ENCODE measurements at regions not wholly inside any gene's neighbourhood (a gene's known extent, or its start where the extent isn't known, plus 50 kb on each side); places are given as distances from the start of the nearest gene placed in this dataset.

GRCh38 chr3:180764481-180764880 lies 85.2 kb upstream of the CCDC39 start:
- no peaks in the 10 kb centered on the region for H3K9me3 ChIP-seq (ENCODE audit: control insufficient read depth, insufficient read depth, low read depth, low read length)
- H3K36me3 ChIP-seq (ENCODE audit: control insufficient read depth in 2 of 2, insufficient read depth in 1 of 2, low read length in 2 of 2), result no peaks in the 10 kb centered on the region
- no peak overlapping the region for H3K27ac ChIP-seq (ENCODE audit: extremely low read depth, low read depth, low read length)
- ChIA-PET POLR2A (no interaction called here), CTCF (no interaction called here)
- no peaks in the 10 kb centered on the region for H3K4me1 ChIP-seq (ENCODE audit: control insufficient read depth, insufficient read depth, low read length)
- H3K4me3 ChIP-seq (ENCODE audit: low read depth, low read length), result no peak overlapping the region
- TF ChIP-seq ZNF391 (tag by site-specific recombination; IDR thresholded peaks at IDR 0.05; ENCODE audit: borderline replicate concordance, low read depth) (no peak), ZNF416 (tag by site-specific recombination; IDR thresholded peaks at IDR 0.05) (no peak), ZNF174 (tag by site-specific recombination; IDR thresholded peaks at IDR 0.05) (no peak), ZNF558 (tag by site-specific recombination; IDR thresholded peaks at IDR 0.05) (no peak), ZNF473 (tag by site-specific recombination; IDR thresholded peaks at IDR 0.05) (no peak), ZNF274 (IDR thresholded peaks at IDR 0.05; ENCODE audit: low read length) (no peak), ZNF274 (tag by site-specific recombination; IDR thresholded peaks at IDR 0.05; ENCODE audit: borderline replicate concordance) (no peak)
- TF ChIP-seq, protein P1, sequence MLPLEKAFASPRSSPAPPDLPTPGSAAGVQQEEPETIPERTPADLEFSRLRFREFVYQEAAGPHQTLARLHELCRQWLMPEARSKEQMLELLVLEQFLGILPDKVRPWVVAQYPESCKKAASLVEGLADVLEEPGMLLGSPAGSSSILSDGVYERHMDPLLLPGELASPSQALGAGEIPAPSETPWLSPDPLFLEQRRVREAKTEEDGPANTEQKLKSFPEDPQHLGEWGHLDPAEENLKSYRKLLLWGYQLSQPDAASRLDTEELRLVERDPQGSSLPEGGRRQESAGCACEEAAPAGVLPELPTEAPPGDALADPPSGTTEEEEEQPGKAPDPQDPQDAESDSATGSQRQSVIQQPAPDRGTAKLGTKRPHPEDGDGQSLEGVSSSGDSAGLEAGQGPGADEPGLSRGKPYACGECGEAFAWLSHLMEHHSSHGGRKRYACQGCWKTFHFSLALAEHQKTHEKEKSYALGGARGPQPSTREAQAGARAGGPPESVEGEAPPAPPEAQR (tag by site-specific recombination; IDR thresholded peaks at IDR 0.05), result no peak

GRCh38 chr3:180770639-180771038 lies 91.3 kb upstream of the CCDC39 start:
- ChIA-PET CTCF (no interaction called here), POLR2A (no interaction called here)
- Histone ChIP-seq H3K27ac (ENCODE audit: extremely low read depth, low read depth, low read length) (no peak overlapping the region), H3K4me3 (ENCODE audit: low read depth, low read length) (no peak overlapping the region), H3K4me1 (ENCODE audit: control insufficient read depth, insufficient read depth, low read length) (no peaks in the 10 kb centered on the region), H3K36me3 (ENCODE audit: control insufficient read depth in 2 of 2, insufficient read depth in 1 of 2, low read length in 2 of 2) (no peaks in the 10 kb centered on the region), H3K9me3 (ENCODE audit: control insufficient read depth, insufficient read depth, low read depth, low read length) (no peaks in the 10 kb centered on the region)
- TF ChIP-seq KLF8 (tag by site-specific recombination; IDR thresholded peaks at IDR 0.05) (no peak), ZFP69B (tag by site-specific recombination; IDR thresholded peaks at IDR 0.05) (no peak), ZNF501 (tag by site-specific recombination; IDR thresholded peaks at IDR 0.05) (no peak), ZNF664 (tag by site-specific recombination; IDR thresholded peaks at IDR 0.05) (no peak), ZNF157 (tag by site-specific recombination; IDR thresholded peaks at IDR 0.05) (no peak)

- H3K9me3 ChIP-seq (ENCODE audit: control insufficient read depth, insufficient read depth, low read depth, low read length), result no peaks in the 10 kb centered on the region
- ChIA-PET CTCF (no interaction called here), POLR2A (no interaction called here)
- H3K4me1 ChIP-seq (ENCODE audit: control insufficient read depth, insufficient read depth, low read length), result no peaks in the 10 kb centered on the region
- no peak overlapping the region for H3K4me3 ChIP-seq (ENCODE audit: low read depth, low read length)
- TF ChIP-seq SETDB1 (IDR thresholded peaks at IDR 0.05; ENCODE audit: insufficient read length, low read length) (peak; percentile 39), ZNF585B (tag by site-specific recombination; IDR thresholded peaks at IDR 0.05) (peak; percentile 87), ZNF138 (tag by site-specific recombination; IDR thresholded peaks at IDR 0.05; ENCODE audit: borderline replicate concordance) (no peak)
- no peaks in the 10 kb centered on the region for H3K36me3 ChIP-seq (ENCODE audit: control insufficient read depth in 2 of 2, insufficient read depth in 1 of 2, low read length in 2 of 2)
- no peak overlapping the region for H3K27ac ChIP-seq (ENCODE audit: extremely low read depth, low read depth, low read length)
These were observed 97.1 kb upstream of the CCDC39 start for GRCh38 chr3:180776433-180776832.

DNA sequence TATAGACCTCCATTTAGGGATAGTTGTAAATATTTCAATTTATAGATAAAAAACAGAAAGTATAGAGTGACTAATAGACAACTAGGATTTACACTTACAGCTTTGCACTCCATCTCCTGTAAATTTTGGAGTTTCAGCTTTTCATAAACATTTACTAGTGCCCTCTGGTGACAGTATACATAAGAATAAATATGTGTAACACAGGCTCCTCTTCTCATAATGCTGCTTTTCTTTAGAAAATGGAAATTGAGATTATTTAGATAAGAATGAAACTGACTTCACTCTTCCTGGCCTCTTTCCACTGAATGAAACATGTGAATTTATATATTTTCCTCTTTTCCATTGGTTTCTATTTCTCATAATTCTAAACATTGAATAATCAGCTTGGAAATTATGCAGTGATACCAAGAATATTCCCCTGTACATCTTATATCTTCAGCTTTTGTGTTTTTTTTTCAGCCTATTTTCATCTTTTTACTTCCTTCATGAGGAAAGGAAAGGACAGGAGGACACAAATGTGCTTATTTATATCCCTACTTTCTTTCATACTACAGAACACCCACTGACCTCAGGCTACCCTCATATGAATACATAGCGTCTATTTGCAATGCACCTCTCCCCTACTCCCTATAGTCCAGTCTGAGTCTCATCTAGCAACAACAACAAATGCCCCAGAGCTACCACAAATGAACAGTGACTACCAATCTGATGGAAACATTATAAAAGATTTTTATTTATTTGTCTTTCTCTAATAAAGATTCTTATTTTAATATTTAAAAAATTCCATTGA lies 103.1 kb upstream of the CCDC39 start:
- no peaks in the 10 kb centered on the region for H3K36me3 ChIP-seq (ENCODE audit: control insufficient read depth in 2 of 2, insufficient read depth in 1 of 2, low read length in 2 of 2)
- ChIA-PET POLR2A (no interaction called here), CTCF (interaction anchor here (0.5 to 0.7 kb wide), 3 partner anchors 89 to 853 kb away, joined by 3 to 5 read pairs (median 3); no protein-coding TSS in a partner anchor)
- H3K4me1 ChIP-seq (ENCODE audit: control insufficient read depth, insufficient read depth, low read length), result no peaks in the 10 kb centered on the region
- no peak overlapping the region for H3K27ac ChIP-seq (ENCODE audit: extremely low read depth, low read depth, low read length)
- H3K4me3 ChIP-seq (ENCODE audit: low read depth, low read length), result no peak overlapping the region
- no peaks in the 10 kb centered on the region for H3K9me3 ChIP-seq (ENCODE audit: control insufficient read depth, insufficient read depth, low read depth, low read length)
- TF ChIP-seq INSM2 (tag by site-specific recombination; IDR thresholded peaks at IDR 0.05), result no peak
- no peak for TF ChIP-seq MZF1 (tag by site-specific recombination; IDR thresholded peaks at IDR 0.05; ENCODE audit: borderline replicate concordance)
- TF ChIP-seq, protein P2, sequence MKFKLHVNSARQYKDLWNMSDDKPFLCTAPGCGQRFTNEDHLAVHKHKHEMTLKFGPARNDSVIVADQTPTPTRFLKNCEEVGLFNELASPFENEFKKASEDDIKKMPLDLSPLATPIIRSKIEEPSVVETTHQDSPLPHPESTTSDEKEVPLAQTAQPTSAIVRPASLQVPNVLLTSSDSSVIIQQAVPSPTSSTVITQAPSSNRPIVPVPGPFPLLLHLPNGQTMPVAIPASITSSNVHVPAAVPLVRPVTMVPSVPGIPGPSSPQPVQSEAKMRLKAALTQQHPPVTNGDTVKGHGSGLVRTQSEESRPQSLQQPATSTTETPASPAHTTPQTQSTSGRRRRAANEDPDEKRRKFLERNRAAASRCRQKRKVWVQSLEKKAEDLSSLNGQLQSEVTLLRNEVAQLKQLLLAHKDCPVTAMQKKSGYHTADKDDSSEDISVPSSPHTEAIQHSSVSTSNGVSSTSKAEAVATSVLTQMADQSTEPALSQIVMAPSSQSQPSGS (tag by site-specific recombination; IDR thresholded peaks at IDR 0.05; ENCODE audit: low read depth), result no peak
- TF ChIP-seq GFI1B (tag by site-specific recombination; IDR thresholded peaks at IDR 0.05), result no peak
- TF ChIP-seq ZNF354C (tag by site-specific recombination; IDR thresholded peaks at IDR 0.05; ENCODE audit: borderline replicate concordance, low read depth), result no peak
- TF ChIP-seq SALL2 (tag by site-specific recombination; IDR thresholded peaks at IDR 0.05; ENCODE audit: borderline replicate concordance), result no peak
- TF ChIP-seq WT1 (tag by site-specific recombination; IDR thresholded peaks at IDR 0.05), result no peak

All from HEK293 (cell line).